NCI-H2107 treated with DMSO at 0.1 percent for 48 hours (cell line): ENCODE measurements at regions not wholly inside any gene's neighbourhood (a gene's known extent, or its start where the extent isn't known, plus 50 kb on each side); places are given as distances from the start of the nearest gene placed in this dataset.

ENCODE experiments used
- DNase-seq: peaks from one replicate; lab custom pipeline; 2025; ENCODE audit not compliant: unreplicated experiment; lab: John Stamatoyannopoulos, UW

DNA sequence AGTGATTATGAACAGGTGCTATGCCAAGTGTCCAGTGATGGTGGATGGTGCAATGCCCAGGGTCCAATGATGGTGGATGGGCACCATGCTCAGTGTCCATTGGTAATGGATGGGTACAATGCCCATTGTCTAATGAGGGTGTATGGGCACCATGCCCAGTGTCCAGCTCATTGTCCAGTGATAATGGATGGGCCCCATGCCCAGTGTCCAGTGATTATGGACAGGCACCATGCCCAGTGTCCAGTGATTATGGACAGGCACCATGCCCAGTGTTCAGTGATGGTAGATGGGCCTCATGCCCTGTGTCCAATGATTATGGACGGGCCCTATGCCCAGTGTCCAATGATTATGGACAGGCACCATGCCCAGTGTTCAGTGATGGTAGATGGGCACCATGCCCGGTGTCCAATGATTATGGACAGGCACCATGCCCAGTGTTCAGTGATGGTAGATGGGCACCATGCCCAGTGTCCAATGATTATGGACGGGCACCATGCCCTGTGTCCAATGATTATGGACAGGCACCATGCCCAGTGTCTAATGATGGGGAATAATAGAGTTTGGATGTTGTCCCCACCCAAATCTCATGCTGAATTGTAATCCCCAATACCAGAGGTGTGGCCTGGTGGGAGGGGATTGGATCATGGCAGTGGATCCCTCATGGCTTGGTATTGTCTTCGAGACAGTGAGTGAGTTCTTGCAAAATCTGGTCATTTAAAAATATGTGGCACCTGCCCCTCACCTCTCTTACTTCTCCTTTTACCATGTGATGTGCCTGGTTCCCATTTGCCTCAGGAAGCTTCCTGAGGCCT, 87.8 kb downstream of the ANKRD10 start:
- no peak for DNase-seq
